Esophagus muscularis mucosa (tissue), 3 donors: ENCODE measurements at regions not wholly inside any gene's neighbourhood (a gene's known extent, or its start where the extent isn't known, plus 50 kb on each side); places are given as distances from the start of the nearest gene placed in this dataset.

Experiments used
- POLR2AphosphoS5 ChIP-seq, 2 donors: sonication (generic); formaldehyde crosslinking; IDR thresholded peaks; one replicate each; pipeline ENCODE4 v1.6.1; 2017; ENCODE audit warnings: antibody characterized with exemption in 2 of 2
- TF ChIP-seq, protein P1 (sequence below), 3 experiments: fragments of 200-600 bp in 2 of 3; fragments of 450-650 bp in 1 of 3; sonication (generic) in 2 of 3; IDR thresholded peaks; one replicate each; pipeline ENCODE4 v1.5.1; 2017 to 2019; ENCODE audit warnings: antibody characterized with exemption in 3 of 3, mild to moderate bottlenecking in 2 of 3, moderate library complexity in 1 of 3

DNA sequence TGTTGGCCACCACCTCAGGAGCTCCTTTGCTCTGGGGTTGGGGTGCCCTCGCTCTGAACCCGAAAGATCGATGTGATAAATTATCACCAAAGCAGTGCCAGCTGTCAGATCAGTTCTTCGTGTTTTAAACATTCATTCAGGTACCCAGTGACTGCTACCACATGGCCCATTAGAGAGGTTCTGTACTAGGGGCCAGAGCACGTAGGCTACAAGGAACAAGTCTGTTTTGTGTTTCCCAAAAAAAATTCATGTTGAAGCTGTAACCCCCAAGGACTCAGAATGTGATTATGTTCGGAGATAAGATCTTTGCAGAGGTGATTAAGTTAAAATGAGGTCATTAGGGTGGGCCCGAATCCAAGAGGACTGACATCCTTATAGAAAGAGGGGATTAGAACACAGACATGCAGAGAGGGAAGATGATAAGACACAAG lies 526.9 kb downstream of the NPHP4 start:
- TF ChIP-seq, protein P1, sequence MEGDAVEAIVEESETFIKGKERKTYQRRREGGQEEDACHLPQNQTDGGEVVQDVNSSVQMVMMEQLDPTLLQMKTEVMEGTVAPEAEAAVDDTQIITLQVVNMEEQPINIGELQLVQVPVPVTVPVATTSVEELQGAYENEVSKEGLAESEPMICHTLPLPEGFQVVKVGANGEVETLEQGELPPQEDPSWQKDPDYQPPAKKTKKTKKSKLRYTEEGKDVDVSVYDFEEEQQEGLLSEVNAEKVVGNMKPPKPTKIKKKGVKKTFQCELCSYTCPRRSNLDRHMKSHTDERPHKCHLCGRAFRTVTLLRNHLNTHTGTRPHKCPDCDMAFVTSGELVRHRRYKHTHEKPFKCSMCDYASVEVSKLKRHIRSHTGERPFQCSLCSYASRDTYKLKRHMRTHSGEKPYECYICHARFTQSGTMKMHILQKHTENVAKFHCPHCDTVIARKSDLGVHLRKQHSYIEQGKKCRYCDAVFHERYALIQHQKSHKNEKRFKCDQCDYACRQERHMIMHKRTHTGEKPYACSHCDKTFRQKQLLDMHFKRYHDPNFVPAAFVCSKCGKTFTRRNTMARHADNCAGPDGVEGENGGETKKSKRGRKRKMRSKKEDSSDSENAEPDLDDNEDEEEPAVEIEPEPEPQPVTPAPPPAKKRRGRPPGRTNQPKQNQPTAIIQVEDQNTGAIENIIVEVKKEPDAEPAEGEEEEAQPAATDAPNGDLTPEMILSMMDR (IDR thresholded peaks at IDR 0.05): no peak
- TF ChIP-seq POLR2AphosphoS5 (IDR thresholded peaks at IDR 0.05): no peak
